GM23338 (cell line): ENCODE measurements at regions not wholly inside any gene's neighbourhood (a gene's known extent, or its start where the extent isn't known, plus 50 kb on each side); places are given as distances from the start of the nearest gene placed in this dataset.

Source experiments
- EZH2 ChIP-seq: fragments of 200-600 bp; sonication (generic); IDR thresholded peaks from one replicate; pipeline ENCODE4 v1.8.0; 2017; ENCODE audit warnings: antibody characterized with exemption, mild to moderate bottlenecking, low read depth; ENCODE audit not compliant: unreplicated experiment
- EZH2phosphoT487 ChIP-seq: fragments of 200-600 bp; sonication (generic); IDR thresholded peaks from one replicate; pipeline ENCODE4 v1.8.1; 2018; ENCODE audit warnings: antibody characterized with exemption; ENCODE audit not compliant: unreplicated experiment
- POLR2AphosphoS5 ChIP-seq: IDR thresholded peaks from 2 replicates; pipeline ENCODE4 v1.6.1; 2016; ENCODE audit warnings: antibody characterized with exemption, low read depth
- ZNF114 ChIP-seq: fragments of 250-450 bp; sonication (Bioruptor Pico); IDR thresholded peaks from 2 replicates; pipeline ENCODE4 v1.5.0; 2020; ENCODE audit warnings: mild to moderate bottlenecking, moderate library complexity
- TF ChIP-seq, protein P1 (sequence below), 2 experiments: fragments of 200-600 bp in 1 of 2; sonication (generic) in 1 of 2; conservative IDR thresholded peaks; 2 replicates each; pipeline versions ENCODE4 v1.5.1 to v1.6.1; 2016 to 2017; ENCODE audit warnings: antibody characterized with exemption in 2 of 2, low read depth in 2 of 2, mild to moderate bottlenecking in 2 of 2, moderate library complexity in 1 of 2
- TF ChIP-seq, protein P2 (sequence below): IDR thresholded peaks from 2 replicates; pipeline ENCODE4 v1.6.1; 2016; ENCODE audit warnings: antibody characterized with exemption
- TF ChIP-seq, protein P3 (sequence below): fragments of 250-450 bp; sonication (Bioruptor Pico); IDR thresholded peaks from 2 replicates; pipeline ENCODE4 v1.5.0; 2020; ENCODE audit warnings: mild to moderate bottlenecking, moderate library complexity

DNA sequence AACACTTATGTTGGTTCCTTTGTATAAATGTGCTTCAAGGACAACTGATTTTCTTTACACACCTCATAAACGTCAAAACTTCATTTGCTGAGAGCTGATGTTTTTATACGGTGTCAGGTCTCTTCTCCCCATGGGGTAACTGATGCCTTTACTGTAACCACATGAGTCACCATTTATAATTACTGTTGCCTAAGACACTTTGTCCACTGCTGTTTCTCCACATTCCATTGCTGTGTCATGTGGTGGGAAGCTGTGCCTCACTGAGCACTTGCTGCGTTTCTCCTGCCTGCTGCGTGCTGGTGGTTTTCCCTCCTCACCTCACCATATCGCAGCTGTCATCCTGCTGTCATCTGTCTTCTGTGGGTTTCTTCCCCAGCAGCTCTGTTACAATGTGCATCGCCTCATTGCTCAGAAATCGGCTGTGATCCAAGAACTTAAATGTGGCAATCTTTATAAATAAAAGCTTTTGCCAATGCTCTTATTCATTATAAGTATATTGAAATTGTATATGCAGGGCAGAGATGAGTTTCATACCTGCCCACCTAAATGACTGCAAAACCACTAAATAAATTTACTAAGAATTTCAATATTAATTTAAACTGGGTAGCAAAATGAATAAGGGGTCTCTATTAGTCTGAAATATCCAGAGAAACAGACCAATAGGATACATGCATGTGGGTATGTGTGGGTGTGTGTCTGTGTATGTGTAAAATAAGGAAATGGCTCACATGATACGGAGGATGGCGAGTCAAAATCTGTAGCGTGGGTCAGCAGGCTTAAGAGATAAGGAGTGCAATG is 547.0 kb upstream of the SLITRK5 start:
- TF ChIP-seq, protein P1, sequence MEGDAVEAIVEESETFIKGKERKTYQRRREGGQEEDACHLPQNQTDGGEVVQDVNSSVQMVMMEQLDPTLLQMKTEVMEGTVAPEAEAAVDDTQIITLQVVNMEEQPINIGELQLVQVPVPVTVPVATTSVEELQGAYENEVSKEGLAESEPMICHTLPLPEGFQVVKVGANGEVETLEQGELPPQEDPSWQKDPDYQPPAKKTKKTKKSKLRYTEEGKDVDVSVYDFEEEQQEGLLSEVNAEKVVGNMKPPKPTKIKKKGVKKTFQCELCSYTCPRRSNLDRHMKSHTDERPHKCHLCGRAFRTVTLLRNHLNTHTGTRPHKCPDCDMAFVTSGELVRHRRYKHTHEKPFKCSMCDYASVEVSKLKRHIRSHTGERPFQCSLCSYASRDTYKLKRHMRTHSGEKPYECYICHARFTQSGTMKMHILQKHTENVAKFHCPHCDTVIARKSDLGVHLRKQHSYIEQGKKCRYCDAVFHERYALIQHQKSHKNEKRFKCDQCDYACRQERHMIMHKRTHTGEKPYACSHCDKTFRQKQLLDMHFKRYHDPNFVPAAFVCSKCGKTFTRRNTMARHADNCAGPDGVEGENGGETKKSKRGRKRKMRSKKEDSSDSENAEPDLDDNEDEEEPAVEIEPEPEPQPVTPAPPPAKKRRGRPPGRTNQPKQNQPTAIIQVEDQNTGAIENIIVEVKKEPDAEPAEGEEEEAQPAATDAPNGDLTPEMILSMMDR (conservative IDR thresholded peaks at IDR 0.05; ENCODE audit: low read depth in 2 of 2) = no peak
- TF ChIP-seq POLR2AphosphoS5 = no peak
- TF ChIP-seq, protein P2, sequence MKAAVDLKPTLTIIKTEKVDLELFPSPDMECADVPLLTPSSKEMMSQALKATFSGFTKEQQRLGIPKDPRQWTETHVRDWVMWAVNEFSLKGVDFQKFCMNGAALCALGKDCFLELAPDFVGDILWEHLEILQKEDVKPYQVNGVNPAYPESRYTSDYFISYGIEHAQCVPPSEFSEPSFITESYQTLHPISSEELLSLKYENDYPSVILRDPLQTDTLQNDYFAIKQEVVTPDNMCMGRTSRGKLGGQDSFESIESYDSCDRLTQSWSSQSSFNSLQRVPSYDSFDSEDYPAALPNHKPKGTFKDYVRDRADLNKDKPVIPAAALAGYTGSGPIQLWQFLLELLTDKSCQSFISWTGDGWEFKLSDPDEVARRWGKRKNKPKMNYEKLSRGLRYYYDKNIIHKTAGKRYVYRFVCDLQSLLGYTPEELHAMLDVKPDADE = no peak
- no peak for TF ChIP-seq ZNF114 (CRISPR knock-in tag)
- TF ChIP-seq EZH2phosphoT487 = no peak
- TF ChIP-seq, protein P3, sequence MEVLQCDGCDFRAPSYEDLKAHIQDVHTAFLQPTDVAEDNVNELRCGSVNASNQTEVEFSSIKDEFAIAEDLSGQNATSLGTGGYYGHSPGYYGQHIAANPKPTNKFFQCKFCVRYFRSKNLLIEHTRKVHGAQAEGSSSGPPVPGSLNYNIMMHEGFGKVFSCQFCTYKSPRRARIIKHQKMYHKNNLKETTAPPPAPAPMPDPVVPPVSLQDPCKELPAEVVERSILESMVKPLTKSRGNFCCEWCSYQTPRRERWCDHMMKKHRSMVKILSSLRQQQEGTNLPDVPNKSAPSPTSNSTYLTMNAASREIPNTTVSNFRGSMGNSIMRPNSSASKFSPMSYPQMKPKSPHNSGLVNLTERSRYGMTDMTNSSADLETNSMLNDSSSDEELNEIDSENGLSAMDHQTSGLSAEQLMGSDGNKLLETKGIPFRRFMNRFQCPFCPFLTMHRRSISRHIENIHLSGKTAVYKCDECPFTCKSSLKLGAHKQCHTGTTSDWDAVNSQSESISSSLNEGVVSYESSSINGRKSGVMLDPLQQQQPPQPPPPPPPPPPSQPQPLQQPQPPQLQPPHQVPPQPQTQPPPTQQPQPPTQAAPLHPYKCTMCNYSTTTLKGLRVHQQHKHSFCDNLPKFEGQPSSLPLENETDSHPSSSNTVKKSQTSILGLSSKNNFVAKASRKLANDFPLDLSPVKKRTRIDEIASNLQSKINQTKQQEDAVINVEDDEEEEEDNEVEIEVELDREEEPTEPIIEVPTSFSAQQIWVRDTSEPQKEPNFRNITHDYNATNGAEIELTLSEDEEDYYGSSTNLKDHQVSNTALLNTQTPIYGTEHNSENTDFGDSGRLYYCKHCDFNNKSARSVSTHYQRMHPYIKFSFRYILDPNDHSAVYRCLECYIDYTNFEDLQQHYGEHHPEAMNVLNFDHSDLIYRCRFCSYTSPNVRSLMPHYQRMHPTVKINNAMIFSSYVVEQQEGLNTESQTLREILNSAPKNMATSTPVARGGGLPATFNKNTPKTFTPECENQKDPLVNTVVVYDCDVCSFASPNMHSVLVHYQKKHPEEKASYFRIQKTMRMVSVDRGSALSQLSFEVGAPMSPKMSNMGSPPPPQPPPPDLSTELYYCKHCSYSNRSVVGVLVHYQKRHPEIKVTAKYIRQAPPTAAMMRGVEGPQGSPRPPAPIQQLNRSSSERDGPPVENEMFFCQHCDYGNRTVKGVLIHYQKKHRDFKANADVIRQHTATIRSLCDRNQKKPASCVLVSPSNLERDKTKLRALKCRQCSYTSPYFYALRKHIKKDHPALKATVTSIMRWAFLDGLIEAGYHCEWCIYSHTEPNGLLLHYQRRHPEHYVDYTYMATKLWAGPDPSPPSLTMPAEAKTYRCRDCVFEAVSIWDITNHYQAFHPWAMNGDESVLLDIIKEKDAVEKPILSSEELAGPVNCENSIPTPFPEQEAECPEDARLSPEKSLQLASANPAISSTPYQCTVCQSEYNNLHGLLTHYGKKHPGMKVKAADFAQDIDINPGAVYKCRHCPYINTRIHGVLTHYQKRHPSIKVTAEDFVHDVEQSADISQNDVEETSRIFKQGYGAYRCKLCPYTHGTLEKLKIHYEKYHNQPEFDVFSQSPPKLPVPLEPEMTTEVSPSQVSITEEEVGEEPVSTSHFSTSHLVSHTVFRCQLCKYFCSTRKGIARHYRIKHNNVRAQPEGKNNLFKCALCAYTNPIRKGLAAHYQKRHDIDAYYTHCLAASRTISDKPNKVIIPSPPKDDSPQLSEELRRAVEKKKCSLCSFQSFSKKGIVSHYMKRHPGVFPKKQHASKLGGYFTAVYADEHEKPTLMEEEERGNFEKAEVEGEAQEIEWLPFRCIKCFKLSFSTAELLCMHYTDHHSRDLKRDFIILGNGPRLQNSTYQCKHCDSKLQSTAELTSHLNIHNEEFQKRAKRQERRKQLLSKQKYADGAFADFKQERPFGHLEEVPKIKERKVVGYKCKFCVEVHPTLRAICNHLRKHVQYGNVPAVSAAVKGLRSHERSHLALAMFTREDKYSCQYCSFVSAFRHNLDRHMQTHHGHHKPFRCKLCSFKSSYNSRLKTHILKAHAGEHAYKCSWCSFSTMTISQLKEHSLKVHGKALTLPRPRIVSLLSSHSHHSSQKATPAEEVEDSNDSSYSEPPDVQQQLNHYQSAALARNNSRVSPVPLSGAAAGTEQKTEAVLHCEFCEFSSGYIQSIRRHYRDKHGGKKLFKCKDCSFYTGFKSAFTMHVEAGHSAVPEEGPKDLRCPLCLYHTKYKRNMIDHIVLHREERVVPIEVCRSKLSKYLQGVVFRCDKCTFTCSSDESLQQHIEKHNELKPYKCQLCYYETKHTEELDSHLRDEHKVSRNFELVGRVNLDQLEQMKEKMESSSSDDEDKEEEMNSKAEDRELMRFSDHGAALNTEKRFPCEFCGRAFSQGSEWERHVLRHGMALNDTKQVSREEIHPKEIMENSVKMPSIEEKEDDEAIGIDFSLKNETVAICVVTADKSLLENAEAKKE = no peak
- TF ChIP-seq EZH2 = no peak
